ENCODE measurements at regions not wholly inside any gene's neighbourhood (a gene's known extent, or its start where the extent isn't known, plus 50 kb on each side); places are given as distances from the start of the nearest gene placed in this dataset.

DNA sequence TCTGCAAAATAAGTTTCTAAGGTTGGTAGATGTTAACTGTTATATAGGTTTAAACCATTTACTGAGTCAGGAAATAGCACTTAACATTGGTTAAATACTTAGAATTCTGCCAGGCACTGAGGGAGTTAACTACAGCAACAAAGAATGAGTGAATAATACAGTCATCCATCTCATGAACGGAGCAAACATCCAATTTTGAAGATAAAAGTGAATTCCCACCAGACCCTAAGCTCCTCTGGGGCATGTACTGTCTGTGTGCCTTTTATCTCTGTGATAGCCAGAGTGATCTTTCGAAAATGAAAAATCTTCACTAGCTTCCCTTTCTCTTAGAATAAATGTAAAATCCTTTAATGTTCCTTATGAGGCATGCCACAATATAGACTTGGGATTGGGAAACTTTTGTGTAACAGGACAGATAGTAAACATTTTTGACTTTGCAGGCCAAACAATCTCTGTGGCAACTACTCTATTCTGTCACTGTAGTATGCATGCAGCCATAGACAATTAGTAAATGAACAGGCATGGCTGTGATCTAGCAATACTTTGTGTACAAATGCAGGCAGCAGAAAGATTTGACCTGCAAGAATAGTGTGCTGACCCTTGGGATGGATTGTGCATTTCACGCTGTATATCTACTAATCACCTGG, 294.5 kb upstream of the LMCD1 start:
- in situ Hi-C loops (cut with HindIII; ENCODE audit: low pct_unique_long_range_greater_than_20kb, low sequenced_read_pairs): no loop called here
- no peak for DNase-seq (ENCODE audit: low read depth)

DNA sequence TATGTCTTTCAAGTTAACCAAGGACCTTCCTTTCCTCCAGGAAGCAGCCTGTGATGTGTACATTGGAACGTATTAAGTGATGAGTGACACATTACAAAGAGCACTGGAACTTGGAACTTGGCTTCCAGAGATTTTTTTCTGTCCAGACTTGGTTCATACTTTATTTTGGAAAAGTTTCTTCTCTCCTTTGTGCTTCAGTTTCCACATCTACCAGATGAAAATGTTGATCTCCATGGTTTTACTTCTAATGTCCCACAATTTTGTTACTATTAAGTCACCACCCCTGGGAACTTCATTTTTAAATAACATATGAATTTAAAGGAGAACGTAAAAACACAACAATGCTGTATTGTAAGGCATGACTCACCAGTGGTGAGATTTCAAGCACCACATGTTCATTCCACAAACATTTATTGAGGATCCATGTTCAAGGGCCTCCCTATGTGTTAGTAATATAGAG, 290.7 kb upstream of the LMCD1 start:
- DNase-seq (ENCODE audit: low read depth): no peak

GRCh38 chr3:8212794-8213193, 288.8 kb upstream of the LMCD1 start:
- in situ Hi-C loops (cut with HindIII; ENCODE audit: low pct_unique_long_range_greater_than_20kb, low sequenced_read_pairs): no loop called here
- DNase-seq (ENCODE audit: low read depth): no peak

More for the DNA sequence above, 290.7 kb upstream of the LMCD1 start:
- in situ Hi-C loops (cut with HindIII; ENCODE audit: low pct_unique_long_range_greater_than_20kb, low sequenced_read_pairs): no loop called here

DNA sequence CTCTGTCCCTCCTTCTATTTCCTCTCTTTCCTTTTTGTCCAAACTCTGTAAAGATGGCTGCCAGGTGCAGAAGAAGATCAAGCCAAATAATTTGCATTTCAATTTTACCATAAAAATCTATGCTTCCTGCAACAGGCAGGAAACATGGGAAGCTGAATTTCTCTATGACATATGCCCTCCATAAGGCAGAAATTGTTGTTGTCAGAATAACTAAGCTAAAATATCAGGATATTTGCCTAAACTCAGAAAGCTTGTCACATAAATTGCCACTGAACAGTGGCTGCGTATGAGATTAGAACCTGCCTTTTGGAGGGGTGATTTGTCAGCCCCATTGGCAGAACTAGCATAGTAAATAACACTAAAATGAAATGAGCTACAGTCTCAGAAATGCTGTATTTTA, 288.3 kb upstream of the LMCD1 start:
- no peak for DNase-seq (ENCODE audit: low read depth)

GRCh38 chr3:8215821-8216220, 285.8 kb upstream of the LMCD1 start:
- in situ Hi-C loops (cut with HindIII; ENCODE audit: low pct_unique_long_range_greater_than_20kb, low sequenced_read_pairs): no loop called here
- no peak for DNase-seq (ENCODE audit: low read depth)

More for the DNA sequence above, 288.3 kb upstream of the LMCD1 start:
- in situ Hi-C loops (cut with HindIII; ENCODE audit: low pct_unique_long_range_greater_than_20kb, low sequenced_read_pairs): no loop called here

DNA sequence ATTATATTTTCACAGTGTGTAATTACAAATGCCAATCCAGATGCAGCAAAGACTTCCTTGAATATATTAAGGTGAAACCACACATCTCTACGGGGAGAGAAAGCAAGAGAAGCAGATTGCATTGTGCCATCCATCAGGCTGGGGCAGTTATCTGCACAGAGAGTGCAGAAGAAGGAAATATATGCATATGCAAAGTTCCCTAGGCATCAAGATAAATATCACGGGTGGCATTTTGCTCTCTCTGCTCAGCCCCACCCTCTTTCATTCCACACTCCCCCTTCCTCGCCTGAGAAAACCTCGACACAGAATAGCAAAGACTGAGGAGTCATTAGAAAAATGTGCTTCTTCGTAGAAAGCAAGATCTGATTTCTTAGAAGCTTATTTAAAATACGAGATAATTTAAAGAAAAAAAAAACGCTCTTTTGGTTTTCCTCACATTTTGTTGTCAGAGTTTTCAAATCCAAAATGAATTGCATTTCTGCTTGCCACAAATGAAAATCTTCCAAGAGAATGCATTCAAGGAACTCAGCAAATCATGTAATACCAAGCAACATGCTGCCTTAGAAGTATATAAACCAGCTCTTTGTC, 283.2 kb upstream of the LMCD1 start:
- in situ Hi-C loops (cut with HindIII; ENCODE audit: low pct_unique_long_range_greater_than_20kb, low sequenced_read_pairs): no loop called here
- no peak for DNase-seq (ENCODE audit: low read depth)

DNA sequence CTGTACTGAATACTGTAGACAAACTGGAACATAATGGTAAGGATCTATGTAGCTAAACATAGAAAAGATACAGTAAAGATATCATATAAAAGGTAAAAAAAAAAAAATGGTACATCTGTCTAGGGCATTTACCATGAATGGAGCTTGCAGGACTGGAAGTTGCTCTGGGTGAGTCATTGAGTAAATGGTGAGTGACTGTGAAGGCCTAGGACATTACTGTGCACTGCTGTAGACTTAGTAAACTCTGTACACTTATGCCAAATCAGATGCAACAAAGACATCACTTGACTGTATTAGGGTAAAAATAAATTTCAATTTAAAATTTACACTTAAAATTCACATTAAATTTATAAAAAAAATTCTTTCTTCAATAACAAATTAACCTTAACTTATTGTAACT, 281.3 kb upstream of the LMCD1 start:
- in situ Hi-C loops (cut with HindIII; ENCODE audit: low pct_unique_long_range_greater_than_20kb, low sequenced_read_pairs): no loop called here
- DNase-seq (ENCODE audit: low read depth): no peak

DNA sequence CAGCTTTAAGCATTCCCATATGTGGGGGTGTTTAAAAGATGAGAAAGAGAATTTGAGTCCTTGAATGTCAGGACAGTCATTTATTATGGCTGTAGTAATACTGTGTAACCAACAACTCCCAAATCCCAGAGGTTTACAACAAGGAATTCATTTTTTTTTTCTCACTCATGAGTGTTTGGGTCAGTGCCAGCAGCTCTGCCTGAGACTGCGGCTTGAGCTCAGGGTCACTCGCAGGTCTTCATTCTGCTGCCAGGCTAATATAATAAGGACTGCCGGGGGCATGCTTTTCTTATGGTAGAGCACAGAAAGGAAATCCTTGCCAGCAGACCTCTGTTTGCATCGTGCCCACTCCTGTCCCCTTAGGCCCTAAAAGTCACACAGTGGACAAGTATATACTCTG, 277.9 kb upstream of the LMCD1 start:
- in situ Hi-C loops (cut with HindIII; ENCODE audit: low pct_unique_long_range_greater_than_20kb, low sequenced_read_pairs): no loop called here
- no peak for DNase-seq (ENCODE audit: low read depth)

DNA sequence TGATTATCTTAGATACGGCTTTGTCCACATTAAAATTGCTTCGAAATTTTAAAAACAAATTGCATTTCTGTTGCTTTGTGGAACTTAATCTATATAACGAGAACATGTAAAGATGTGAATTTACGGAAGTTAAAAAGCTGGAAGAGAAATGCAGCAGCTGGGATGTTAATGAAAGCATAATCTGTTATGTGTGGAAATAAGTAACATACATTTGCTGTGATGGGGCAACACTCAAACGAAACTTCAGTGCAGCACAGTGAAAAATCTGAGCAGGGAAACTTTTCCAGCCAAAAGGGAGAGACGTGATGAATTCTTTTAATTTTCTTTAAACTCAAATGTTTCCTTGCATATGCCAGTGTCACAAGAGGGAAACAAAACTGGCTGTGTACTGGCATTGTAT, 276.7 kb upstream of the LMCD1 start:
- no peak for DNase-seq (ENCODE audit: low read depth)
- in situ Hi-C loops (cut with HindIII; ENCODE audit: low pct_unique_long_range_greater_than_20kb, low sequenced_read_pairs): no loop called here

DNA sequence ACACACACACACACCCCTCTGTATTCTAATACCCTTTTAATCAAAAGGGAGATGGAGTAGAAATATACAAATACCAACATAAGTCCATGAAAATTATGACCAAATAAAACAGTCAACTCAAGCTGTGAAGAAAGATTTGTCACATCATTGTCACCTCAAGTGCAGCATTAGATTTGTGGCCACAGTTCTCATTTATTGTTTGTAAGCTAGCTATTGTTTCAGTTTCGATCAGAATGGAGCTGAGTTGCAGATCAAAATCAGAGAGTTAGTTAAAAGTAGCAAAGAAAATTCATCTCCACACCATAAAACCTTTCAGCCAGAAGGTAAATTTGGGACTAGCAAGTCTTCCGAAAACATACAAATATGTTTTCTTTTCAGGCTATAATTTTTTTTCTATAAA, 267.7 kb upstream of the LMCD1 start:
- in situ Hi-C loops (cut with HindIII; ENCODE audit: low pct_unique_long_range_greater_than_20kb, low sequenced_read_pairs): no loop called here
- DNase-seq (ENCODE audit: low read depth): no peak

DNA sequence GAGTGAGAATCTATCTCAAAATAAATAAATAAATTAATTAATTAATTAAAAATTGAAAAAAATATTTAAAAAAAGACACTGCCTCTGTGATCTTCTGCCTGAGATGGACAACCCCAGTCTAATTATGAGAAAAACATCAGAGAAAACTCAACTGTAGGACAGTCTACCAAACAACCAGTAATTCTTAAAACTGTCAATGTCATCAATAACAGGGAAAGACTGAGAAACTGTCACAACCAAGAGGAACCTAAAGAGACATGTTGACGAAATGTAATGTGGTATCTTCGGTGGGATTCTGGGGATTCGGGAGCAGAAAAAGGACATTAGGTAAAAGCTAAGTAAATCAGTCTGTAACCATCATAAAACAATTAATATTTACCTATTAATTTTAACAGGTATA, 265.4 kb upstream of the LMCD1 start:
- in situ Hi-C loops (cut with HindIII; ENCODE audit: low pct_unique_long_range_greater_than_20kb, low sequenced_read_pairs): no loop called here
- DNase-seq (ENCODE audit: low read depth): no peak

- in situ Hi-C loops (cut with HindIII; ENCODE audit: low pct_unique_long_range_greater_than_20kb, low sequenced_read_pairs): no loop called here
- no peak for DNase-seq (ENCODE audit: low read depth)
Measured at GRCh38 chr3:8237893-8238292, 263.7 kb upstream of the LMCD1 start.

DNA sequence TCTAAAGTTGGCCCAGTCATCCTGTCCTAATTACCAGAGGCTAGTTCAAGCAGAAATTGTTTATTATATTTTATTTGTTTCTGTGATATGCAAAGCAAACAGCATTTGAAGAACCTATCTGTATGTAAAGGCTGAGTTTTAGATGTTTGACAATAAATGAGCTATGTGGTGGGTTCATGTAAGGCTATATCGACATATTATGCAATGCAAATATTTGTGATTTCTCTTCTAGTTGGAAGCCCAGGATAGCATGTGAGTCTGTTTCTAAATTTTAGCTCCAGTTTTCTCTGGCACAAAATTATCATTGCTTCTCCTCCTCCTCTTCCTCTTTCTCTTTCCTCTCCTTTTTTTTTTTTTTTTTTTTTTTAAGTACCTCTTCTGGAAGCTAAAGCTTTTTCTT, 263.2 kb upstream of the LMCD1 start:
- DNase-seq (ENCODE audit: low read depth): no peak
- in situ Hi-C loops (cut with HindIII; ENCODE audit: low pct_unique_long_range_greater_than_20kb, low sequenced_read_pairs): no loop called here

DNA sequence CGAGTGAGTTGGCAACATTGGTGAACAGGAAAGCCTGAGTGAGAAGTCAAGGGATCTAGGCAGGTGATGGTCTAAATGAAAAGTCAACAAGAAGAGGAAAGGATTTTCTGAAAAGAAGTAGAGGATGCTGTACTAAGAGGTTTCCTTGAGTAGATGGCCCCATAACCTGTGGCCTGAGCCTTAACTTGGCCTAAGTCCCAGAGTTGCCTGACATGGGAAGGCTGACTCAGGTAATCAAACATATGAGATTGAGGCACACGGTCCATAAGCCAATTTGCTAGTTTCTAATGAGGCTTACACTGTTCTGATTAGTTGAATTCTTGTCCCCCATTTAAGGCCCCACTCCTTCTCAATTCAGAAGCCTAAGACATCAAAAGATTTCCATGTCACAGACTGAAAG, 262.5 kb upstream of the LMCD1 start:
- in situ Hi-C loops (cut with HindIII; ENCODE audit: low pct_unique_long_range_greater_than_20kb, low sequenced_read_pairs): no loop called here
- no peak for DNase-seq (ENCODE audit: low read depth)

DNA sequence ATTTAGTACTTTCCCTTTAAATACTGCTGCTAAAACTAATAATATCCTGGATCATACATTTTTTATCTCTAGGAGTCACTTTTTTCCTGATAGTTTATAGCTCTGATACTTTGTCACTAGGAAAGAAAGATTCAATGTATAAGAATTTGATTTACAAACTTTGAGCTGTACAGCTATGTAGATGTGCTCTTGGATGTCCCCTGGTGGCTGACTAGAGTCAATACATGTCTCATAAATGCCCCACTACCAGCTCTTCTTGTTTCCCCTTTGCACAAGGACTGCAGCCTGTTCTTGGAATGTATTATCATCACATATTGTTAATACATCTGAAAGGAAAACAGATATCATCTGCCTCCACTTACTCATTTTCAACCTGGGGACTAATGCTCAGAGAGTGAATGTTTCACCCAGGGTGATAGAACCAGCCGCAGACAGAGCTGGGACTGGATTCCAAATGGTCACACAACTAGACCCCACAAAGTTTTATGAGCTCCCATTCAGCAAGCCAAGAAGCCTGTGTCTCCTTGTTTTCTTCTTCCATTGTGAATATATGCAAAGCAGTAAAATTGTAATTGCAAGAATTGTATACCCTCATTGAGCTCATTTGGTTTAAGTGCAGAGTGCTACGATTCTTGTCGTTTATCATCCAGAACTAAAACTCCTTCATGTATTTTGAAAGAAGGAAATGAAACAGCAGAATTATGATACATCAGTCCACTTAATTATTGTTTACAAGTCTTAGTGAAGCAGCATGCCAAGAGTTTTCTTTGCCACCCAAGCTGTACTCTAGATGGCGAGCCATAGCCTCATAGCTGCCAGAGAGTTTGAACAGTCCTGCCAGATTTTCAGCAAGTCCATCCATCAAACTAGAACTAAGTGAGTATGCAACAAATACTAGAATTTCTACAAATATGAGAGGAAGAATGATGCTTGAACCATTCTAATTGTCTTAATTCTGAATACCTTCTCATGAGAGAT, 261.6 kb upstream of the LMCD1 start:
- DNase-seq (ENCODE audit: low read depth): peak; percentile 11
- in situ Hi-C loops (cut with HindIII; ENCODE audit: low pct_unique_long_range_greater_than_20kb, low sequenced_read_pairs): no loop called here

- in situ Hi-C loops (cut with HindIII; ENCODE audit: low pct_unique_long_range_greater_than_20kb, low sequenced_read_pairs): no loop called here
- DNase-seq (ENCODE audit: low read depth): no peak
Measured at GRCh38 chr3:8246070-8246469, 255.6 kb upstream of the LMCD1 start.

- no peak for DNase-seq (ENCODE audit: low read depth)
- in situ Hi-C loops (cut with HindIII; ENCODE audit: low pct_unique_long_range_greater_than_20kb, low sequenced_read_pairs): no loop called here
Measured at GRCh38 chr3:8253201-8253600, 248.4 kb upstream of the LMCD1 start.

DNA sequence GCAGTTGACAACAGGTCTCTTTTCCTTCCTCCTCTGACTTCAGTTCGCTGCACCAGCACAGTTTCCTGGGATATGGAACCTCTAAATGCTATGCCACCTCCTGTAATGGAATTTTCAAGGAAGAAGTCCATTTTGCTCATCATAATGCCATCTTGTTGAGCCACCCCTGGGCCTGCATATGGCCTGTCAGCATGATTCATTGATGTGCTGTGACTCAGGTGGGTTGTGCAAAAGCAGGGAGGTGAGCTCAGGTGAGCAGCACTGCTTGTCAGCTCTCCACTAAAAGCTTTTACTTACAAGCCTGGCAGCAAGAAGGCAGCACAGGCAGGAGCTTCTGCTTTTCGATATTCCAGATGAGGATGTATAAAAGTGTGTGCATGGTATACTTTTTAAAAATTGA, 247.1 kb upstream of the LMCD1 start:
- DNase-seq (ENCODE audit: low read depth): no peak
- in situ Hi-C loops (cut with HindIII; ENCODE audit: low pct_unique_long_range_greater_than_20kb, low sequenced_read_pairs): no loop called here

- in situ Hi-C loops (cut with HindIII; ENCODE audit: low pct_unique_long_range_greater_than_20kb, low sequenced_read_pairs): no loop called here
- no peak for DNase-seq (ENCODE audit: low read depth)
Measured at GRCh38 chr3:8255725-8256124, 245.9 kb upstream of the LMCD1 start.

All from Caki2 (cell line).